Neural cell (in vitro differentiated cells): ENCODE measurements at regions not wholly inside any gene's neighbourhood (a gene's known extent, or its start where the extent isn't known, plus 50 kb on each side); places are given as distances from the start of the nearest gene placed in this dataset.

Experiments used
- EP300 ChIP-seq: fragments of 450-650 bp; conservative IDR thresholded peaks from 2 replicates; pipeline ENCODE4 v1.6.1; 2014; ENCODE audit warnings: antibody characterized with exemption, mild to moderate bottlenecking, moderate library complexity; ENCODE audit not compliant: poor library complexity, severe bottlenecking
- EZH2 ChIP-seq: fragments of 200-600, 300-800 bp; shearing (Covaris generic), sonication (generic); IDR thresholded peaks from 2 replicates; pipeline ENCODE4 v1.6.1; 2014; ENCODE audit warnings: antibody characterized with exemption, low read length, borderline replicate concordance, mild to moderate bottlenecking; ENCODE audit not compliant: insufficient read depth, poor library complexity, severe bottlenecking
- MXI1 ChIP-seq: fragments of 450-650 bp; conservative IDR thresholded peaks from 2 replicates; pipeline ENCODE4 v1.6.1; 2014; ENCODE audit warnings: antibody characterized with exemption, mild to moderate bottlenecking; ENCODE audit not compliant: poor library complexity, severe bottlenecking
- POLR2AphosphoS5 ChIP-seq: IDR thresholded peaks from 2 replicates; pipeline ENCODE4 v1.6.1; 2012
- RAD21 ChIP-seq: fragments of 450-650 bp; conservative IDR thresholded peaks from 2 replicates; pipeline ENCODE4 v1.6.1; 2014; ENCODE audit warnings: antibody characterized with exemption, mild to moderate bottlenecking, moderate library complexity
- REST ChIP-seq: IDR thresholded peaks from 2 replicates; pipeline ENCODE4 v1.6.1; 2012; ENCODE audit warnings: borderline replicate concordance
- TF ChIP-seq, protein P1 (sequence below): fragments of 450-650 bp; IDR thresholded peaks from 2 replicates; pipeline ENCODE4 v1.5.1; 2014; ENCODE audit warnings: antibody characterized with exemption, mild to moderate bottlenecking, moderate library complexity; ENCODE audit not compliant: poor library complexity, severe bottlenecking

DNA sequence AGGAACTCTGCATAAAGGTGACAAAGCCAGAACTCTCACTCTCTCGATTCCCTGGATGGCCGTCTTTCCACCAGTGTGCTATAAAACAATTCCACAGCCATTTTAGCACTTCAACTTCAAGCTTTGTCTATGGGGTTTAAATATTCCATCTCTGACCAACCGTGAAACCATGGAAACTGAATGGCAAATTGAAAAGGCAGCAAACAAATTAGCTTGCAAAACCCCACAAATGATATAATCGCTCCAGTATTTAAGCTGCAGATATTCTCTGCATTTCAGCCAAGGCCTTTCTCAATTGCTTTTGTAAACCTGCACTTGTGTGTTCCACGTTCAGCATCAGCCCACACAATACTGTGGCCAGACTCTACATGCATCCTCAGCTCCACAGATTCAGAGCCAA is 131.7 kb upstream of the ISX start:
- no peak for TF ChIP-seq EP300
- TF ChIP-seq POLR2AphosphoS5, result no peak
- TF ChIP-seq, protein P1, sequence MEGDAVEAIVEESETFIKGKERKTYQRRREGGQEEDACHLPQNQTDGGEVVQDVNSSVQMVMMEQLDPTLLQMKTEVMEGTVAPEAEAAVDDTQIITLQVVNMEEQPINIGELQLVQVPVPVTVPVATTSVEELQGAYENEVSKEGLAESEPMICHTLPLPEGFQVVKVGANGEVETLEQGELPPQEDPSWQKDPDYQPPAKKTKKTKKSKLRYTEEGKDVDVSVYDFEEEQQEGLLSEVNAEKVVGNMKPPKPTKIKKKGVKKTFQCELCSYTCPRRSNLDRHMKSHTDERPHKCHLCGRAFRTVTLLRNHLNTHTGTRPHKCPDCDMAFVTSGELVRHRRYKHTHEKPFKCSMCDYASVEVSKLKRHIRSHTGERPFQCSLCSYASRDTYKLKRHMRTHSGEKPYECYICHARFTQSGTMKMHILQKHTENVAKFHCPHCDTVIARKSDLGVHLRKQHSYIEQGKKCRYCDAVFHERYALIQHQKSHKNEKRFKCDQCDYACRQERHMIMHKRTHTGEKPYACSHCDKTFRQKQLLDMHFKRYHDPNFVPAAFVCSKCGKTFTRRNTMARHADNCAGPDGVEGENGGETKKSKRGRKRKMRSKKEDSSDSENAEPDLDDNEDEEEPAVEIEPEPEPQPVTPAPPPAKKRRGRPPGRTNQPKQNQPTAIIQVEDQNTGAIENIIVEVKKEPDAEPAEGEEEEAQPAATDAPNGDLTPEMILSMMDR, result no peak
- no peak for TF ChIP-seq RAD21
- no peak for TF ChIP-seq MXI1
- no peak for TF ChIP-seq EZH2
- no peak for TF ChIP-seq REST
